GM12892 (cell line): ENCODE measurements at regions not wholly inside any gene's neighbourhood (a gene's known extent, or its start where the extent isn't known, plus 50 kb on each side); places are given as distances from the start of the nearest gene placed in this dataset.

Source experiments
- POLR2A ChIP-seq: IDR thresholded peaks from 2 replicates; pipeline ENCODE4 v1.6.1; 2011; ENCODE audit warnings: low read depth, low read length, control low read depth
- POLR2AphosphoS5 ChIP-seq: IDR thresholded peaks from 2 replicates; pipeline ENCODE4 v1.6.1; 2011; ENCODE audit warnings: low read depth, low read length, control low read depth
- TAF1 ChIP-seq: IDR thresholded peaks from 2 replicates; pipeline ENCODE4 v1.6.1; 2011; ENCODE audit warnings: low read depth, mild to moderate bottlenecking, control low read depth, low read length, borderline replicate concordance

GRCh38 chr2:136423516-136423996 lies 305.6 kb upstream of the CXCR4 start:
- TF ChIP-seq TAF1 (no peak), POLR2A (no peak), POLR2AphosphoS5 (no peak)
